HCT116 (cell line): ENCODE measurements at regions not wholly inside any gene's neighbourhood (a gene's known extent, or its start where the extent isn't known, plus 50 kb on each side); places are given as distances from the start of the nearest gene placed in this dataset.

Experiments
- ATAC-seq: fragments of 200-7000 bp; cut with Tn5 transposase; 2 replicates; pipeline ENCODE4 v1.9.1; 2020; ENCODE audit warnings: mild to moderate bottlenecking, moderate library complexity
- BruUV-seq: library from RNA; stranded (reverse); fragments of 400-500 nt; replicated peaks from 2 replicates; lab custom pipeline; 2021; lab: Mats Ljungman, UMichigan
- CTCF ChIA-PET: fragments of 300-600 bp; sonication (Branson Sonifier 250); formaldehyde crosslinking; loops from one replicate; lab custom pipeline; 2021; ENCODE audit warnings: antibody characterized with exemption; lab: Charles Lee
- POLR2A ChIA-PET: fragments of 300-600, 350-600 bp; sonication (Branson Sonifier 250); formaldehyde crosslinking; loops from one replicate; lab custom pipeline; 2021; ENCODE audit warnings: antibody characterized with exemption; lab: Charles Lee
- RAD21 ChIA-PET, 2 experiments: fragments of 300-600 bp; sonication (Branson Sonifier 250); formaldehyde crosslinking; loops; one replicate each; lab custom pipeline; 2023; ENCODE audit warnings: low total read pairs in 2 of 2; ENCODE audit not compliant: uncharacterized antibody in 2 of 2, unreplicated experiment in 2 of 2, low non-redundant PET in 1 of 2; lab: Charles Lee
- DNase-seq: peaks from one replicate; pipeline ENCODE4 v3.0.0-alpha.2; 2010; ENCODE audit warnings: low read depth, low spot score
- H2AFZ ChIP-seq: fragments of 200-600 bp; shearing (Covaris generic), sonication (generic); 2 replicates; pipeline ENCODE4 v1.6.1; 2017; ENCODE audit warnings: low read depth, mixed run types, mixed read lengths, antibody characterized with exemption, low read length; ENCODE audit not compliant: poor library complexity, severe bottlenecking
- H3K27ac ChIP-seq: 2 replicates; pipeline ENCODE4 v1.5.1; 2012; ENCODE audit warnings: low read depth, low read length
- H3K27me3 ChIP-seq: fragments of 200-600 bp; sonication (generic); 2 replicates; pipeline ENCODE4 v1.6.1; 2016; ENCODE audit warnings: mixed run types, low read length, mixed read lengths; ENCODE audit not compliant: insufficient read depth
- H3K36me3 ChIP-seq, 2 experiments: fragments of 200-500 bp in 1 of 2; fragments of 200-600 bp in 1 of 2; sonication (Bioruptor generic) in 1 of 2; sonication (generic) in 1 of 2; 2 replicates each; pipeline versions ENCODE4 v1.5.1 to v1.6.1; 2014 to 2016; ENCODE audit warnings: low read length in 2 of 2, inconsistent platforms in 1 of 2, mixed read lengths in 1 of 2, mixed run types in 1 of 2; ENCODE audit not compliant: insufficient read depth in 2 of 2, control insufficient read depth in 1 of 2
- H3K4me1 ChIP-seq, 2 experiments: fragments of 200-600 bp in 1 of 2; sonication (generic) in 1 of 2; 2 replicates each; pipeline versions ENCODE4 v1.5.1 to v1.6.1; 2012 to 2017; ENCODE audit warnings: low read length in 2 of 2, inconsistent platforms in 1 of 2, mild to moderate bottlenecking in 1 of 2, mixed read lengths in 1 of 2, mixed run types in 1 of 2, moderate library complexity in 1 of 2; ENCODE audit not compliant: insufficient read depth in 2 of 2, control insufficient read depth in 1 of 2
- H3K4me2 ChIP-seq: fragments of 200-600 bp; sonication (generic); 2 replicates; pipeline ENCODE4 v1.6.1; 2017; ENCODE audit warnings: mixed run types, low read length, mixed read lengths
- H3K4me3 ChIP-seq, 2 experiments: fragments of 200-600 bp in 1 of 2; sonication (generic) in 1 of 2; replicated peaks in 1 of 2; 2 replicates each; pipeline ENCODE4 v1.5.1; 2011 to 2016; ENCODE audit warnings: low read length in 2 of 2, control low read depth in 1 of 2, low read depth in 1 of 2, mild to moderate bottlenecking in 1 of 2, mixed read lengths in 1 of 2, mixed run types in 1 of 2
- H3K79me2 ChIP-seq: fragments of 200-600 bp; sonication (generic); 2 replicates; pipeline ENCODE4 v1.6.1; 2017; ENCODE audit warnings: mild to moderate bottlenecking, mixed run types, low read length, moderate library complexity, mixed read lengths; ENCODE audit not compliant: insufficient read depth
- H3K9ac ChIP-seq: fragments of 200-600 bp; sonication (generic); 2 replicates; pipeline ENCODE4 v1.6.1; 2016; ENCODE audit warnings: low read length, mixed read lengths
- H3K9me2 ChIP-seq: fragments of 200-600 bp; sonication (generic), shearing (Covaris generic); 2 replicates; pipeline ENCODE4 v1.6.1; 2017; ENCODE audit warnings: mixed run types, mild to moderate bottlenecking, moderate library complexity; ENCODE audit not compliant: insufficient read depth
- H3K9me3 ChIP-seq, 2 experiments: fragments of 200-500 bp in 1 of 2; fragments of 200-600 bp in 1 of 2; sonication (Bioruptor generic) in 1 of 2; sonication (generic) in 1 of 2; 2 replicates each; pipeline ENCODE4 v1.6.1; 2014 to 2017; ENCODE audit warnings: low read length in 2 of 2, mixed read lengths in 2 of 2, inconsistent platforms in 1 of 2, low read depth in 1 of 2, mild to moderate bottlenecking in 1 of 2, mixed run types in 1 of 2, moderate library complexity in 1 of 2; ENCODE audit not compliant: control insufficient read depth in 1 of 2, insufficient read depth in 1 of 2
- H4K20me1 ChIP-seq: fragments of 200-600 bp; sonication (generic), shearing (Covaris generic); 2 replicates; pipeline ENCODE4 v1.6.1; 2017; ENCODE audit warnings: mixed run types, mild to moderate bottlenecking, moderate library complexity; ENCODE audit not compliant: insufficient read depth
- ATF3 ChIP-seq: IDR thresholded peaks from 2 replicates; pipeline ENCODE4 v1.6.1; 2012
- CBX3 ChIP-seq: IDR thresholded peaks from 2 replicates; pipeline ENCODE4 v1.6.1; 2012; ENCODE audit warnings: low read depth
- CEBPB ChIP-seq: IDR thresholded peaks from 2 replicates; pipeline ENCODE4 v1.6.1; 2012; ENCODE audit warnings: low read depth
- CTCF ChIP-seq, 3 experiments: fragments of 200-600 bp in 1 of 3; sonication (generic) in 1 of 3; IDR thresholded peaks in 2 of 3; conservative IDR thresholded peaks in 1 of 3; 2 replicates each; pipeline ENCODE4 v1.5.1; 2012 to 2017; ENCODE audit warnings: low read depth in 2 of 3, low read length in 2 of 3, antibody characterized with exemption in 1 of 3, borderline replicate concordance in 1 of 3, control low read depth in 1 of 3, mild to moderate bottlenecking in 1 of 3, mixed read lengths in 1 of 3, mixed run types in 1 of 3, moderate library complexity in 1 of 3; ENCODE audit not compliant: insufficient read depth in 1 of 3
- ELF1 ChIP-seq: IDR thresholded peaks from 2 replicates; pipeline ENCODE4 v1.6.1; 2012; ENCODE audit warnings: low read depth, borderline replicate concordance
- EZH2phosphoT487 ChIP-seq: fragments of 200-600 bp; IDR thresholded peaks from 2 replicates; pipeline ENCODE4 v1.6.1; 2018; ENCODE audit warnings: antibody characterized with exemption, borderline replicate concordance
- FOSL1 ChIP-seq: IDR thresholded peaks from 2 replicates; pipeline ENCODE4 v1.6.1; 2012; ENCODE audit warnings: low read depth
- JUND ChIP-seq: IDR thresholded peaks from 2 replicates; pipeline ENCODE4 v1.6.1; 2012
- MAX ChIP-seq: IDR thresholded peaks from 2 replicates; pipeline ENCODE4 v1.6.1; 2012
- POLR2A ChIP-seq: IDR thresholded peaks from 2 replicates; pipeline ENCODE4 v1.7.0; 2011; ENCODE audit warnings: borderline replicate concordance; ENCODE audit not compliant: insufficient read depth, insufficient read length; ENCODE audit errors: extremely low read depth
- POLR2AphosphoS5 ChIP-seq: IDR thresholded peaks from 2 replicates; pipeline ENCODE4 v1.6.1; 2011; ENCODE audit warnings: mild to moderate bottlenecking, low read depth, low read length, moderate library complexity
- SIN3A ChIP-seq: IDR thresholded peaks from 2 replicates; pipeline ENCODE4 v1.6.1; 2012; ENCODE audit warnings: low read depth
- SRF ChIP-seq: IDR thresholded peaks from 2 replicates; pipeline ENCODE4 v1.6.1; 2012; ENCODE audit warnings: low read depth
- YY1 ChIP-seq: IDR thresholded peaks from 2 replicates; pipeline ENCODE4 v1.6.1; 2011; ENCODE audit warnings: low read length, low read depth, moderate library complexity, mild to moderate bottlenecking; ENCODE audit not compliant: insufficient replicate concordance; ENCODE audit errors: extremely low read depth
- ZBTB33 ChIP-seq: IDR thresholded peaks from 2 replicates; pipeline ENCODE4 v1.6.1; 2011; ENCODE audit warnings: mild to moderate bottlenecking, low read length, moderate library complexity; ENCODE audit not compliant: insufficient replicate concordance; ENCODE audit errors: extremely low read depth
- ZFX ChIP-seq: fragments of 450-650 bp; IDR thresholded peaks from 2 replicates; pipeline ENCODE4 v1.6.1; 2017
- ZNF274 ChIP-seq: fragments of 200-500 bp; sonication (Bioruptor generic); IDR thresholded peaks from 2 replicates; pipeline ENCODE4 v1.6.1; 2014; ENCODE audit warnings: mild to moderate bottlenecking, low read depth, low read length, inconsistent platforms
- intact Hi-C: fragments of 100-400 bp; cut with micrococcal nuclease; formaldehyde crosslinking; loops from 2 replicates; pipeline ENCODE4 v1.10.0; 2022

- POLR2A ChIA-PET = no interaction called here
- no peaks in the 10 kb centered on the region for H3K27me3 ChIP-seq
Measured at GRCh38 chr10:64283621-64284020, 762.4 kb downstream of the REEP3 start.

More at GRCh38 chr10:64283621-64284020, 762.4 kb downstream of the REEP3 start:
- ATAC-seq (no peak), DNase-seq (no peak)
- H3K9ac ChIP-seq = no peak overlapping the region
- TF ChIP-seq ZBTB33 (no peak), SIN3A (no peak), CTCF (IDR thresholded peaks at IDR 0.05 in 2 of 3, conservative IDR thresholded peaks at IDR 0.05 in 1 of 3; ENCODE audit: borderline replicate concordance in 1 of 3, insufficient read depth in 1 of 3, low read depth in 2 of 3, low read length in 2 of 3) (no peak), CBX3 (no peak), ATF3 (no peak), ELF1 (no peak), SRF (no peak), ZNF274 (no peak), ZFX (no peak), POLR2AphosphoS5 (no peak), FOSL1 (no peak), EZH2phosphoT487 (no peak), POLR2A (no peak), JUND (no peak), CEBPB (no peak), MAX (no peak), YY1 (no peak)
- no peak overlapping the region for H3K27ac ChIP-seq
- BruUV-seq = no TSS peak
- CTCF ChIA-PET = no interaction called here
- no peaks in the 10 kb centered on the region for H3K4me1 ChIP-seq
- no peaks in the 10 kb centered on the region for H3K79me2 ChIP-seq
- H2AFZ ChIP-seq = no peak overlapping the region
- H3K9me2 ChIP-seq = no peaks in the 10 kb centered on the region
- no peak overlapping the region for H3K4me2 ChIP-seq
- H3K9me3 ChIP-seq = no peaks in the 10 kb centered on the region
- no peaks in the 10 kb centered on the region for H3K36me3 ChIP-seq
- RAD21 ChIA-PET = no interaction called here
- H3K4me3 ChIP-seq = no peak overlapping the region
- no peaks in the 10 kb centered on the region for H4K20me1 ChIP-seq
- intact Hi-C loops = no loop called here
